ENCODE measurements at regions not wholly inside any gene's neighbourhood (a gene's known extent, or its start where the extent isn't known, plus 50 kb on each side); places are given as distances from the start of the nearest gene placed in this dataset.

DNA sequence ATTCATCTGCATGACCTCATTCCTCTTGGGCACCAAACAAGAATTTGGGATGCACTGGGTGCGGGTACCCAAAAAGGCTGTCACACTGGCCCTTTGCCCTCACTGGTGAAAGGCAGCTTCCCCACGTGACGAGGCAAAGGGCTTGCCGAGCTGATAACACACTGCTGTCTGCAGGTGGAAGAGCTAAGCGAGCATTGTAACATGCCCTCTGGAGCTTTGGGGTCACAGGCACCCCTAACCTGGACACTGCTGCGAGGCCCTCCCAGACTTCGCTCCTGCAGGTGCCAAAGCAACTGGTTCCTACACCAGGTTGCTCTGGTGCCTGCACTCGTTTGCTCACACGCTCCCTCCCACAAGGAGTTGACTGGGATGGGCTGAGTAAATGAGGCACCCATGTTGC lies 1595.7 kb downstream of the HACE1 start:
- Histone ChIP-seq H3K79me2 (ENCODE audit: control insufficient read depth, insufficient read depth, low read length) (no peaks in the 10 kb centered on the region), H3K4me3 (no peak overlapping the region), H3K27me3 (ENCODE audit: control insufficient read depth in 2 of 2, insufficient read depth in 2 of 2, low read length in 2 of 2) (no peaks in the 10 kb centered on the region), H3K36me3 (ENCODE audit: control insufficient read depth, insufficient read depth, low read length) (no peaks in the 10 kb centered on the region), H2AFZ (ENCODE audit: low read depth, low read length) (no peak overlapping the region), H3K9me1 (ENCODE audit: control insufficient read depth, insufficient read depth, low read length) (no peaks in the 10 kb centered on the region), H3K9me3 (replicated peaks; ENCODE audit: control insufficient read depth, insufficient read depth, low read depth, low read length) (no peaks in the 10 kb centered on the region), H3K27ac (ENCODE audit: extremely low read depth, low read depth, low read length) (no peak overlapping the region), H3K4me2 (ENCODE audit: insufficient read depth, low read length) (no peak overlapping the region), H3K4me1 (replicated peaks in 1 of 2; ENCODE audit: control insufficient read depth in 2 of 2, insufficient read depth in 2 of 2, low read length in 2 of 2) (no peaks in the 10 kb centered on the region), H3K9ac (ENCODE audit: insufficient read depth in 1 of 2, low read depth in 2 of 2, low read length in 2 of 2) (no peak overlapping the region), H4K20me1 (replicated peaks; ENCODE audit: control insufficient read depth, insufficient read depth, low read length) (no peaks in the 10 kb centered on the region)
- in situ Hi-C loops (cut with MboI) = no loop called here
- ChIA-PET POLR2A (no interaction called here), CTCF (ENCODE audit: low intra/inter-chr PET ratio) (no interaction called here)
- TF ChIP-seq ZNF121 (CRISPR knock-in tag; conservative IDR thresholded peaks at IDR 0.05) = no peak
- no peak for TF ChIP-seq SMAD2 (IDR thresholded peaks at IDR 0.05; ENCODE audit: low read depth, low read length)
- TF ChIP-seq FOSL1 (tag; conservative IDR thresholded peaks at IDR 0.05) = no peak
- TF ChIP-seq, protein P1, sequence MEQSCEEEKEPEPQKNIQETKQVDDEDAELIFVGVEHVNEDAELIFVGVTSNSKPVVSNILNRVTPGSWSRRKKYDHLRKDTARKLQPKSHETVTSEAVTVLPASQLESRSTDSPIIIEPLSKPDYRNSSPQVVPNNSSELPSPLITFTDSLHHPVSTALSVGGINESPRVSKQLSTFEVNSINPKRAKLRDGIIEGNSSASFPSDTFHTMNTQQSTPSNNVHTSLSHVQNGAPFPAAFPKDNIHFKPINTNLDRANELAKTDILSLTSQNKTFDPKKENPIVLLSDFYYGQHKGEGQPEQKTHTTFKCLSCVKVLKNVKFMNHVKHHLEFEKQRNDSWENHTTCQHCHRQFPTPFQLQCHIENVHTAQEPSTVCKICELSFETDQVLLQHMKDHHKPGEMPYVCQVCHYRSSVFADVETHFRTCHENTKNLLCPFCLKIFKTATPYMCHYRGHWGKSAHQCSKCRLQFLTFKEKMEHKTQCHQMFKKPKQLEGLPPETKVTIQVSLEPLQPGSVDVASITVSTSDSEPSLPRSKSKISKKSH (CRISPR knock-in tag; IDR thresholded peaks at IDR 0.05) = no peak
- no peak for TF ChIP-seq EP300 (IDR thresholded peaks at IDR 0.05; ENCODE audit: low read length)
- TF ChIP-seq ZNF511 (CRISPR knock-in tag; IDR thresholded peaks at IDR 0.05) = no peak
- no peak for TF ChIP-seq C11orf30 (IDR thresholded peaks at IDR 0.05; ENCODE audit: low read depth)
- no peak for TF ChIP-seq CSDE1 (IDR thresholded peaks at IDR 0.05)
- no peak for TF ChIP-seq NR3C1 (CRISPR knock-in tag; IDR thresholded peaks at IDR 0.05)
- TF ChIP-seq ZNF77 (CRISPR knock-in tag; IDR thresholded peaks at IDR 0.05) = no peak
- no peak for TF ChIP-seq ZNF347 (CRISPR knock-in tag; IDR thresholded peaks at IDR 0.05; ENCODE audit: low read depth)
- TF ChIP-seq ESRRA (IDR thresholded peaks at IDR 0.05; ENCODE audit: borderline replicate concordance, low read depth) = no peak
- TF ChIP-seq, protein P2, sequence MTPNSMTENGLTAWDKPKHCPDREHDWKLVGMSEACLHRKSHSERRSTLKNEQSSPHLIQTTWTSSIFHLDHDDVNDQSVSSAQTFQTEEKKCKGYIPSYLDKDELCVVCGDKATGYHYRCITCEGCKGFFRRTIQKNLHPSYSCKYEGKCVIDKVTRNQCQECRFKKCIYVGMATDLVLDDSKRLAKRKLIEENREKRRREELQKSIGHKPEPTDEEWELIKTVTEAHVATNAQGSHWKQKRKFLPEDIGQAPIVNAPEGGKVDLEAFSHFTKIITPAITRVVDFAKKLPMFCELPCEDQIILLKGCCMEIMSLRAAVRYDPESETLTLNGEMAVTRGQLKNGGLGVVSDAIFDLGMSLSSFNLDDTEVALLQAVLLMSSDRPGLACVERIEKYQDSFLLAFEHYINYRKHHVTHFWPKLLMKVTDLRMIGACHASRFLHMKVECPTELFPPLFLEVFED (CRISPR knock-in tag; conservative IDR thresholded peaks at IDR 0.05) = no peak
- no peak for TF ChIP-seq HDAC6 (IDR thresholded peaks at IDR 0.05; ENCODE audit: low read depth, low read length)
- no peak for TF ChIP-seq KLF13 (tag; IDR thresholded peaks at IDR 0.05; ENCODE audit: borderline replicate concordance, low read depth)
- TF ChIP-seq ARHGAP35 (IDR thresholded peaks at IDR 0.05; ENCODE audit: partially characterized antibody) = no peak
- TF ChIP-seq, protein P3, sequence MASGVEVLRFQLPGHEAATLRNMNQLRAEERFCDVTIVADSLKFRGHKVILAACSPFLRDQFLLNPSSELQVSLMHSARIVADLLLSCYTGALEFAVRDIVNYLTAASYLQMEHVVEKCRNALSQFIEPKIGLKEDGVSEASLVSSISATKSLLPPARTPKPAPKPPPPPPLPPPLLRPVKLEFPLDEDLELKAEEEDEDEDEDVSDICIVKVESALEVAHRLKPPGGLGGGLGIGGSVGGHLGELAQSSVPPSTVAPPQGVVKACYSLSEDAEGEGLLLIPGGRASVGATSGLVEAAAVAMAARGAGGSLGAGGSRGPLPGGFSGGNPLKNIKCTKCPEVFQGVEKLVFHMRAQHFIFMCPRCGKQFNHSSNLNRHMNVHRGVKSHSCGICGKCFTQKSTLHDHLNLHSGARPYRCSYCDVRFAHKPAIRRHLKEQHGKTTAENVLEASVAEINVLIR (CRISPR knock-in tag; IDR thresholded peaks at IDR 0.05) = no peak
- ATAC-seq (no peak), DNase-seq (ENCODE audit: extremely low read depth in 1 of 4, low spot score in 3 of 4) (no peak), FAIRE-seq (no peak)
- no TSS peak for BruUV-seq (replicated peaks)
- WGBS (ENCODE audit: insufficient coverage, low coverage, missing lambda C conversion rate) = 0% methylated on average over 9 of the region's 9 CpGs
- intact Hi-C loops (cut with micrococcal nuclease) = no loop called here
